HCT116 (cell line): ENCODE measurements at regions not wholly inside any gene's neighbourhood (a gene's known extent, or its start where the extent isn't known, plus 50 kb on each side); places are given as distances from the start of the nearest gene placed in this dataset.

Experiments
- ATAC-seq: fragments of 200-7000 bp; cut with Tn5 transposase; 2 replicates; pipeline ENCODE4 v1.9.1; 2020; ENCODE audit warnings: mild to moderate bottlenecking, moderate library complexity
- BruUV-seq: library from RNA; stranded (reverse); fragments of 400-500 nt; replicated peaks from 2 replicates; lab custom pipeline; 2021; lab: Mats Ljungman, UMichigan
- CTCF ChIA-PET: fragments of 300-600 bp; sonication (Branson Sonifier 250); formaldehyde crosslinking; loops from one replicate; lab custom pipeline; 2021; ENCODE audit warnings: antibody characterized with exemption; lab: Charles Lee
- POLR2A ChIA-PET: fragments of 300-600, 350-600 bp; sonication (Branson Sonifier 250); formaldehyde crosslinking; loops from one replicate; lab custom pipeline; 2021; ENCODE audit warnings: antibody characterized with exemption; lab: Charles Lee
- RAD21 ChIA-PET, 2 experiments: fragments of 300-600 bp; sonication (Branson Sonifier 250); formaldehyde crosslinking; loops; one replicate each; lab custom pipeline; 2023; ENCODE audit warnings: low total read pairs in 2 of 2; ENCODE audit not compliant: uncharacterized antibody in 2 of 2, unreplicated experiment in 2 of 2, low non-redundant PET in 1 of 2; lab: Charles Lee
- DNase-seq: peaks from one replicate; pipeline ENCODE4 v3.0.0-alpha.2; 2010; ENCODE audit warnings: low read depth, low spot score
- H2AFZ ChIP-seq: fragments of 200-600 bp; shearing (Covaris generic), sonication (generic); 2 replicates; pipeline ENCODE4 v1.6.1; 2017; ENCODE audit warnings: low read depth, mixed run types, mixed read lengths, antibody characterized with exemption, low read length; ENCODE audit not compliant: poor library complexity, severe bottlenecking
- H3K27ac ChIP-seq: 2 replicates; pipeline ENCODE4 v1.5.1; 2012; ENCODE audit warnings: low read depth, low read length
- H3K27me3 ChIP-seq: fragments of 200-600 bp; sonication (generic); 2 replicates; pipeline ENCODE4 v1.6.1; 2016; ENCODE audit warnings: mixed run types, low read length, mixed read lengths; ENCODE audit not compliant: insufficient read depth
- H3K36me3 ChIP-seq, 2 experiments: fragments of 200-500 bp in 1 of 2; fragments of 200-600 bp in 1 of 2; sonication (Bioruptor generic) in 1 of 2; sonication (generic) in 1 of 2; 2 replicates each; pipeline versions ENCODE4 v1.5.1 to v1.6.1; 2014 to 2016; ENCODE audit warnings: low read length in 2 of 2, inconsistent platforms in 1 of 2, mixed read lengths in 1 of 2, mixed run types in 1 of 2; ENCODE audit not compliant: insufficient read depth in 2 of 2, control insufficient read depth in 1 of 2
- H3K4me1 ChIP-seq, 2 experiments: fragments of 200-600 bp in 1 of 2; sonication (generic) in 1 of 2; 2 replicates each; pipeline versions ENCODE4 v1.5.1 to v1.6.1; 2012 to 2017; ENCODE audit warnings: low read length in 2 of 2, inconsistent platforms in 1 of 2, mild to moderate bottlenecking in 1 of 2, mixed read lengths in 1 of 2, mixed run types in 1 of 2, moderate library complexity in 1 of 2; ENCODE audit not compliant: insufficient read depth in 2 of 2, control insufficient read depth in 1 of 2
- H3K4me2 ChIP-seq: fragments of 200-600 bp; sonication (generic); 2 replicates; pipeline ENCODE4 v1.6.1; 2017; ENCODE audit warnings: mixed run types, low read length, mixed read lengths
- H3K4me3 ChIP-seq, 2 experiments: fragments of 200-600 bp in 1 of 2; sonication (generic) in 1 of 2; replicated peaks in 1 of 2; 2 replicates each; pipeline ENCODE4 v1.5.1; 2011 to 2016; ENCODE audit warnings: low read length in 2 of 2, control low read depth in 1 of 2, low read depth in 1 of 2, mild to moderate bottlenecking in 1 of 2, mixed read lengths in 1 of 2, mixed run types in 1 of 2
- H3K79me2 ChIP-seq: fragments of 200-600 bp; sonication (generic); 2 replicates; pipeline ENCODE4 v1.6.1; 2017; ENCODE audit warnings: mild to moderate bottlenecking, mixed run types, low read length, moderate library complexity, mixed read lengths; ENCODE audit not compliant: insufficient read depth
- H3K9ac ChIP-seq: fragments of 200-600 bp; sonication (generic); 2 replicates; pipeline ENCODE4 v1.6.1; 2016; ENCODE audit warnings: low read length, mixed read lengths
- H3K9me2 ChIP-seq: fragments of 200-600 bp; sonication (generic), shearing (Covaris generic); 2 replicates; pipeline ENCODE4 v1.6.1; 2017; ENCODE audit warnings: mixed run types, mild to moderate bottlenecking, moderate library complexity; ENCODE audit not compliant: insufficient read depth
- H3K9me3 ChIP-seq, 2 experiments: fragments of 200-500 bp in 1 of 2; fragments of 200-600 bp in 1 of 2; sonication (Bioruptor generic) in 1 of 2; sonication (generic) in 1 of 2; 2 replicates each; pipeline ENCODE4 v1.6.1; 2014 to 2017; ENCODE audit warnings: low read length in 2 of 2, mixed read lengths in 2 of 2, inconsistent platforms in 1 of 2, low read depth in 1 of 2, mild to moderate bottlenecking in 1 of 2, mixed run types in 1 of 2, moderate library complexity in 1 of 2; ENCODE audit not compliant: control insufficient read depth in 1 of 2, insufficient read depth in 1 of 2
- H4K20me1 ChIP-seq: fragments of 200-600 bp; sonication (generic), shearing (Covaris generic); 2 replicates; pipeline ENCODE4 v1.6.1; 2017; ENCODE audit warnings: mixed run types, mild to moderate bottlenecking, moderate library complexity; ENCODE audit not compliant: insufficient read depth
- CBX3 ChIP-seq: IDR thresholded peaks from 2 replicates; pipeline ENCODE4 v1.6.1; 2012; ENCODE audit warnings: low read depth
- EGR1 ChIP-seq: IDR thresholded peaks from 2 replicates; pipeline ENCODE4 v1.6.1; 2012; ENCODE audit warnings: low read depth
- EZH2 ChIP-seq: fragments of 200-600 bp; sonication (generic); IDR thresholded peaks from 2 replicates; pipeline ENCODE4 v1.6.1; 2017; ENCODE audit warnings: antibody characterized with exemption, mixed run types
- FOSL1 ChIP-seq: IDR thresholded peaks from 2 replicates; pipeline ENCODE4 v1.6.1; 2012; ENCODE audit warnings: low read depth
- POLR2AphosphoS5 ChIP-seq: IDR thresholded peaks from 2 replicates; pipeline ENCODE4 v1.6.1; 2011; ENCODE audit warnings: mild to moderate bottlenecking, low read depth, low read length, moderate library complexity
- RAD21 ChIP-seq: IDR thresholded peaks from 2 replicates; pipeline ENCODE4 v1.6.1; 2012; ENCODE audit warnings: low read depth, mild to moderate bottlenecking
- YY1 ChIP-seq: IDR thresholded peaks from 2 replicates; pipeline ENCODE4 v1.6.1; 2011; ENCODE audit warnings: low read length, low read depth, moderate library complexity, mild to moderate bottlenecking; ENCODE audit not compliant: insufficient replicate concordance; ENCODE audit errors: extremely low read depth
- ZFX ChIP-seq: fragments of 450-650 bp; IDR thresholded peaks from 2 replicates; pipeline ENCODE4 v1.6.1; 2017
- intact Hi-C: fragments of 100-400 bp; cut with micrococcal nuclease; formaldehyde crosslinking; loops from 2 replicates; pipeline ENCODE4 v1.10.0; 2022
- TF ChIP-seq, protein P1 (sequence below): IDR thresholded peaks from 2 replicates; pipeline ENCODE4 v1.6.1; 2012
- TF ChIP-seq, protein P2 (sequence below), 3 experiments: fragments of 200-600 bp in 1 of 3; sonication (generic) in 1 of 3; IDR thresholded peaks in 2 of 3; conservative IDR thresholded peaks in 1 of 3; 2 replicates each; pipeline ENCODE4 v1.5.1; 2012 to 2017; ENCODE audit warnings: low read depth in 2 of 3, low read length in 2 of 3, antibody characterized with exemption in 1 of 3, borderline replicate concordance in 1 of 3, control low read depth in 1 of 3, mild to moderate bottlenecking in 1 of 3, mixed read lengths in 1 of 3, mixed run types in 1 of 3, moderate library complexity in 1 of 3; ENCODE audit not compliant: insufficient read depth in 1 of 3

DNA sequence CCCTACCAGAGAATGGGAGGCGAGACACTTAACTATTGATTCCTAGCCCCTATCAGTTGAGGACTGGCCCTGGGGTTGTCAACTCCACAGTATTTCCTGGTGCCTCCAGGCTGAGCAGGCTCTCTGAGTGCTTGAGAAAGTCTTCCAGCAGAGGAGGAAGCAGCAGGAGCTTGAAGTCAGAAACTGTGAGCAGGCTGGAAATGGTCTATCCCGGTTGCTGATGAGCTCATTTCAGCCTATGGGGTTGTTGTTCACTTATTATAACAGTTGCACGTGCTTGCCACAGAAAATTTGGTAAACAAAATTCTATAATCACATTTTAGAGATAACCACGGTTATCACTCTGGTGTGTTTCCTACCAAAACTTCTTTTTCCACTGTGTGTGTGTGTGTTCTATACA is 254.7 kb upstream of the THUMPD2 start:
- ChIA-PET RAD21 (no interaction called here), CTCF (no interaction called here), POLR2A (no interaction called here)
- Histone ChIP-seq H3K9me3 (no peaks in the 10 kb centered on the region), H3K4me1 (no peaks in the 10 kb centered on the region), H3K36me3 (no peaks in the 10 kb centered on the region), H2AFZ (no peak overlapping the region), H3K27ac (no peak overlapping the region), H3K79me2 (no peaks in the 10 kb centered on the region), H3K27me3 (peaks cover 1% of the 10 kb centered on the region; the same call in 1 of the 2 replicates), H3K4me3 (no peak overlapping the region), H3K9ac (no peak overlapping the region), H4K20me1 (no peaks in the 10 kb centered on the region), H3K4me2 (no peak overlapping the region), H3K9me2 (no peaks in the 10 kb centered on the region)
- intact Hi-C loops, result no loop called here
- DNase-seq, result no peak
- TF ChIP-seq YY1 (no peak), FOSL1 (no peak), EZH2 (no peak), CBX3 (no peak), ZFX (no peak), RAD21 (no peak), POLR2AphosphoS5 (no peak), EGR1 (no peak)
- TF ChIP-seq, protein P1, sequence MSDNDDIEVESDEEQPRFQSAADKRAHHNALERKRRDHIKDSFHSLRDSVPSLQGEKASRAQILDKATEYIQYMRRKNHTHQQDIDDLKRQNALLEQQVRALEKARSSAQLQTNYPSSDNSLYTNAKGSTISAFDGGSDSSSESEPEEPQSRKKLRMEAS, result no peak
- TF ChIP-seq, protein P2, sequence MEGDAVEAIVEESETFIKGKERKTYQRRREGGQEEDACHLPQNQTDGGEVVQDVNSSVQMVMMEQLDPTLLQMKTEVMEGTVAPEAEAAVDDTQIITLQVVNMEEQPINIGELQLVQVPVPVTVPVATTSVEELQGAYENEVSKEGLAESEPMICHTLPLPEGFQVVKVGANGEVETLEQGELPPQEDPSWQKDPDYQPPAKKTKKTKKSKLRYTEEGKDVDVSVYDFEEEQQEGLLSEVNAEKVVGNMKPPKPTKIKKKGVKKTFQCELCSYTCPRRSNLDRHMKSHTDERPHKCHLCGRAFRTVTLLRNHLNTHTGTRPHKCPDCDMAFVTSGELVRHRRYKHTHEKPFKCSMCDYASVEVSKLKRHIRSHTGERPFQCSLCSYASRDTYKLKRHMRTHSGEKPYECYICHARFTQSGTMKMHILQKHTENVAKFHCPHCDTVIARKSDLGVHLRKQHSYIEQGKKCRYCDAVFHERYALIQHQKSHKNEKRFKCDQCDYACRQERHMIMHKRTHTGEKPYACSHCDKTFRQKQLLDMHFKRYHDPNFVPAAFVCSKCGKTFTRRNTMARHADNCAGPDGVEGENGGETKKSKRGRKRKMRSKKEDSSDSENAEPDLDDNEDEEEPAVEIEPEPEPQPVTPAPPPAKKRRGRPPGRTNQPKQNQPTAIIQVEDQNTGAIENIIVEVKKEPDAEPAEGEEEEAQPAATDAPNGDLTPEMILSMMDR (IDR thresholded peaks at IDR 0.05 in 2 of 3, conservative IDR thresholded peaks at IDR 0.05 in 1 of 3; ENCODE audit: borderline replicate concordance in 1 of 3, insufficient read depth in 1 of 3, low read depth in 2 of 3, low read length in 2 of 3), result no peak
- no peak for ATAC-seq
- BruUV-seq, result no TSS peak
